Body of pancreas (tissue), 4 donors: ENCODE measurements at regions not wholly inside any gene's neighbourhood (a gene's known extent, or its start where the extent isn't known, plus 50 kb on each side); places are given as distances from the start of the nearest gene placed in this dataset.

Experiments used
- ATAC-seq: fragments of 150-250 bp; one replicate; pipeline ENCODE4 v1.9.1; 2016
- DNase-seq, 4 donors: peaks; one replicate each; pipeline ENCODE4 v3.0.0-alpha.2; 2019
- H3K27ac ChIP-seq, 4 donors: fragments of 200-600 bp; sonication (generic); 1 replicate in 3 of 4; 2 replicates in 1 of 4; pipeline versions ENCODE4 v1.5.1 to v1.6.1; 2016 to 2019; ENCODE audit warnings: mild to moderate bottlenecking in 1 of 4, mixed read lengths in 1 of 4, moderate library complexity in 1 of 4
- H3K27me3 ChIP-seq, 2 donors: fragments of 200-600 bp; sonication (generic); one replicate each; pipeline ENCODE4 v1.6.0; 2016; ENCODE audit warnings: mild to moderate bottlenecking in 1 of 2
- H3K36me3 ChIP-seq, 2 donors: fragments of 200-600 bp; sonication (generic); replicated peaks in 1 of 2; 2 replicates each; pipeline ENCODE4 v1.5.1; 2016; ENCODE audit warnings: low read depth in 2 of 2; ENCODE audit not compliant: insufficient read depth in 1 of 2
- H3K4me1 ChIP-seq: fragments of 200-600 bp; sonication (generic); one replicate; pipeline ENCODE4 v1.6.0; 2016
- H3K4me3 ChIP-seq, 2 donors: fragments of 200-600 bp; sonication (generic); 1 replicate in 1 of 2; 2 replicates in 1 of 2; pipeline ENCODE4 v1.5.1; 2016 to 2019
- H3K9me3 ChIP-seq, 3 donors: fragments of 200-600 bp; sonication (generic); 1 replicate in 2 of 3; 2 replicates in 1 of 3; pipeline ENCODE4 v1.5.1; 2016
- POLR2A ChIP-seq, 3 donors: fragments of 450-650 bp; IDR thresholded peaks; one replicate each; pipeline ENCODE4 v1.6.1; 2016; ENCODE audit warnings: antibody characterized with exemption in 3 of 3, mild to moderate bottlenecking in 2 of 3
- WGBS, 2 donors: methylation state at CpG; one replicate each; pipeline ENCODE4 v1.1.5; 2017; 5-methylcytosine and 5-hydroxymethylcytosine counted together
- intact Hi-C: fragments of 100-400 bp; cut with DNase I; formaldehyde crosslinking; loops from one replicate; pipeline ENCODE4 v1.15.1; 2023
- TF ChIP-seq, protein P1 (sequence below), 7 experiments: fragments of 450-650 bp in 4 of 7; fragments of 200-600 bp in 3 of 7; sonication (generic) in 3 of 7; IDR thresholded peaks; one replicate each; pipeline ENCODE4 v1.5.1; 2016 to 2019; ENCODE audit warnings: antibody characterized with exemption in 7 of 7

DNA sequence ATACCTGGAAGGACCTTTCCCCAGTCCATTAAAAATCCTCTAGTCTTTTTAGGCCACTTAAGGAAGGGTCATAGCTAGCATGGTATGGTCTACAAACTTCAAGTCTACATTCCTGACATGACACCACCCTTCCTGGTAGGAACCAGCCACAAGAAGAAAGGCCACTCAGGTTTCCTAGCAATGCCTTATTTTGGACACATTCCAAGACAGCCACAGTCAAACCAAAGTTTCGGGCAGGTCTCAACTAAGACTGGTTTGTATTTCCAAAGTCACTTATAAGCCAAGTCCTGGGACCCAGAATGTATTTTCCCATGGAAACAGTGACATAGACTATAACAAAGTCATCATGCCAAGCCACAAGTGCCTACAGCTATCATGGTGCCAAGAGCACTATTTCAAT lies 50.6 kb upstream of the SLC44A3 start:
- TF ChIP-seq, protein P1, sequence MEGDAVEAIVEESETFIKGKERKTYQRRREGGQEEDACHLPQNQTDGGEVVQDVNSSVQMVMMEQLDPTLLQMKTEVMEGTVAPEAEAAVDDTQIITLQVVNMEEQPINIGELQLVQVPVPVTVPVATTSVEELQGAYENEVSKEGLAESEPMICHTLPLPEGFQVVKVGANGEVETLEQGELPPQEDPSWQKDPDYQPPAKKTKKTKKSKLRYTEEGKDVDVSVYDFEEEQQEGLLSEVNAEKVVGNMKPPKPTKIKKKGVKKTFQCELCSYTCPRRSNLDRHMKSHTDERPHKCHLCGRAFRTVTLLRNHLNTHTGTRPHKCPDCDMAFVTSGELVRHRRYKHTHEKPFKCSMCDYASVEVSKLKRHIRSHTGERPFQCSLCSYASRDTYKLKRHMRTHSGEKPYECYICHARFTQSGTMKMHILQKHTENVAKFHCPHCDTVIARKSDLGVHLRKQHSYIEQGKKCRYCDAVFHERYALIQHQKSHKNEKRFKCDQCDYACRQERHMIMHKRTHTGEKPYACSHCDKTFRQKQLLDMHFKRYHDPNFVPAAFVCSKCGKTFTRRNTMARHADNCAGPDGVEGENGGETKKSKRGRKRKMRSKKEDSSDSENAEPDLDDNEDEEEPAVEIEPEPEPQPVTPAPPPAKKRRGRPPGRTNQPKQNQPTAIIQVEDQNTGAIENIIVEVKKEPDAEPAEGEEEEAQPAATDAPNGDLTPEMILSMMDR (IDR thresholded peaks at IDR 0.05): no peak
- no peak for TF ChIP-seq POLR2A (IDR thresholded peaks at IDR 0.05)
- Histone ChIP-seq H3K4me1 (peaks cover 48% of the 10 kb centered on the region), H3K27ac (no peak overlapping the region), H3K36me3 (no peaks in the 10 kb centered on the region), H3K9me3 (no peaks in the 10 kb centered on the region), H3K27me3 (no peaks in the 10 kb centered on the region), H3K4me3 (no peak overlapping the region)
- intact Hi-C loops: no loop called here
- DNase-seq (no peak), ATAC-seq (no peak)
- WGBS, 2 donors: 0% methylated on average over 1 of the region's 1 CpG

DNA sequence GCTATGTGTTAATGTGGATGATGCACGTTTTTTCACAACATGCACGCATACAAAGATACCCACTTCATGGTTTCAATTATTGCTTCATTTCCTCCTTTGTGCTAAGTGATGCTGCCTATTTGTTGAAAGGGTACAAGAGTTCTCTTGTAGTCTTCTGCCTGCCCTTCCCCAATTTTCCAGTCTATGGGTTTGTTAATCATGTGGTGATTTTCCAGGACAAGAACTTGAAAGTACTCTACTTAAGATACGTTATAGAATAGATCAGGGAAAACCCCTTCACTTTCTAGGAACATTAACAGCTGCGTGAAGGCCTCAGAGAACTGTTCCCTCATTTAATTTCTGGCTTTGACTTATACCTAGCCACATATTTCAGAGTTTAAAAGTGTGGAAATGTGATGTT lies 52.1 kb upstream of the SLC44A3 start:
- no peak for DNase-seq
- Histone ChIP-seq H3K27ac (no peak overlapping the region), H3K9me3 (no peaks in the 10 kb centered on the region), H3K4me3 (no peak overlapping the region), H3K27me3 (no peaks in the 10 kb centered on the region), H3K4me1 (peaks cover 32% of the 10 kb centered on the region), H3K36me3 (no peaks in the 10 kb centered on the region)
- intact Hi-C loops: no loop called here
- TF ChIP-seq, protein P1 (IDR thresholded peaks at IDR 0.05): no peak
- no peak for TF ChIP-seq POLR2A (IDR thresholded peaks at IDR 0.05)
- no peak for ATAC-seq
- WGBS, 2 donors: 74 to 87% methylated on average over 4 of the region's 4 CpGs

DNA sequence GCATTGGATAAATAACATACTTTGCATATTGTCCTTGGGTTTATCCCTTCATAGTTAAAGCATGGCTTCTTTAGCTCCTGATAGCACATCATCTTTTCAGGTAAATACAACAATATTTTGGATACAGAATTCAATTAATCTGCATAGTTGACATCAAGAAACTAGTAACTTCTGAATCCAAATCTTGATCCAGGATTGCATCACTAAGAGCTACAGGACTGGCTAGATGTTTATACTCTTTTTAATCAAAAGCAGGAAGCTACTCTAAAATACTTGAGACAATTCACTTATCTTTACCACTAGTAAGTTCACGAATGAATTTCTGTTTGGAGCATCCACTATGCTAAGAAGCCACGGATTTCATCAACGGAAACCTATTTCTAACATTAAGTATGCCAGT lies 54.2 kb upstream of the SLC44A3 start:
- TF ChIP-seq, protein P1 (IDR thresholded peaks at IDR 0.05): no peak
- no peak for TF ChIP-seq POLR2A (IDR thresholded peaks at IDR 0.05)
- WGBS, 2 donors: 80 to 90% methylated on average over 3 of the region's 3 CpGs
- H3K4me1 ChIP-seq: peaks cover 14% of the 10 kb centered on the region
- H3K4me3 ChIP-seq: no peak overlapping the region
- no peaks in the 10 kb centered on the region for H3K27me3 ChIP-seq
- no peak for DNase-seq
- no peaks in the 10 kb centered on the region for H3K36me3 ChIP-seq
- intact Hi-C loops: no loop called here
- H3K9me3 ChIP-seq: no peaks in the 10 kb centered on the region
- ATAC-seq: no peak
- no peak overlapping the region for H3K27ac ChIP-seq

DNA sequence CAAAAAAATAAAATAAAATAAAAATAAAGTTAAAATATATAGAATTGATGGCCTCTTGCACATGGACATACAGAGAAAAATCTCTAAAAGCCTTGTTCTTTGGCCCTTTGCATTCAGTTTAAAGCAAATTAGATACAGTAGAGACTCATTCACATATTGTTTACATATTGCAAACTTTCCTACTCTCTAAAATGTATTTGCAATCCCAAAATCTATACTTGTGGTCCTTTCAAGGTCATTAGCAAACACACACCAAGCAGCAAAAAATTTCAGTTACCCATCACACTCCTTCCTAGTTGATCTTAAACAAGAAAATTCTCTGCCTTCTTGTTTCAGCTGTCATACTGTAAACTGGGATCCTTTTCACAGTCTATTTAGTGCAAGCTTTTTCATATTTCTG lies 61.0 kb upstream of the SLC44A3 start:
- intact Hi-C loops: no loop called here

DNA sequence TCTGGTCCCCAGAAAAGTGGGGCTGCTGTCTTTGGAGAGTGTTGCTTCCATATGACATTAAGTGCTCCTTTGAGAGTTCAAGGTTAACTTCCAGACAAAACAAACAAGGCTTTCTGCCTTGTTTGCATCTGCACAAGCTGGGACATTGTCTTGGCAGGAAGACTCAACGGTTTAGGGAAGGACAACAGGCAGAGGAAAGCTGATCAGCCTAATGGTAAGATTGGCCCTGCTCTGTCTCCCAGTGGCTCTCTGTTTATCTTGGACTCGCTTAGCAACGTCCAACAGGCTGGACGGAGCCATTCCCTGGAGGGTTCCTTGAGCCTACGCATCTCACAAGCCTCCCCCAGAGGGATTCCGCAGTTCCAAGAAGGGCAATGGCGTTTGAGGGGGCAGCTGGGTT lies 62.2 kb upstream of the SLC44A3 start:
- H3K9me3 ChIP-seq: no peaks in the 10 kb centered on the region
- no peaks in the 10 kb centered on the region for H3K36me3 ChIP-seq
- H3K4me3 ChIP-seq: no peak overlapping the region
- peak overlapping the region in 3 of 4 donors; percentile 2 to 21 (median 4) for H3K27ac ChIP-seq
- TF ChIP-seq, protein P1 (IDR thresholded peaks at IDR 0.05): no peak
- TF ChIP-seq POLR2A (IDR thresholded peaks at IDR 0.05): no peak
- H3K4me1 ChIP-seq: peaks cover 46% of the 10 kb centered on the region
- ATAC-seq: peak; percentile 72
- peak; percentile 27 to 59 (median 36) for DNase-seq
- intact Hi-C loops: no loop called here
- H3K27me3 ChIP-seq: no peaks in the 10 kb centered on the region
- WGBS, 2 donors: 54 to 59% methylated on average over 7 of the region's 7 CpGs

More for the DNA sequence above, 61.0 kb upstream of the SLC44A3 start:
- peaks cover 33% of the 10 kb centered on the region for H3K4me1 ChIP-seq
- DNase-seq: no peak
- H3K36me3 ChIP-seq: no peaks in the 10 kb centered on the region
- no peaks in the 10 kb centered on the region for H3K9me3 ChIP-seq
- TF ChIP-seq POLR2A (IDR thresholded peaks at IDR 0.05): no peak
- TF ChIP-seq, protein P1 (IDR thresholded peaks at IDR 0.05): no peak
- H3K4me3 ChIP-seq: no peak overlapping the region
- no peak for ATAC-seq
- H3K27ac ChIP-seq: peak overlapping the region in 1 of 4 donors; percentile 2
- H3K27me3 ChIP-seq: no peaks in the 10 kb centered on the region
